HCT116 (cell line): ENCODE measurements at regions not wholly inside any gene's neighbourhood (a gene's known extent, or its start where the extent isn't known, plus 50 kb on each side); places are given as distances from the start of the nearest gene placed in this dataset.

Source experiments
- CTCF ChIP-seq, 3 experiments: fragments of 200-600 bp in 1 of 3; sonication (generic) in 1 of 3; IDR thresholded peaks in 2 of 3; conservative IDR thresholded peaks in 1 of 3; 2 replicates each; pipeline ENCODE4 v1.5.1; 2012 to 2017; ENCODE audit warnings: low read depth in 2 of 3, low read length in 2 of 3, antibody characterized with exemption in 1 of 3, borderline replicate concordance in 1 of 3, control low read depth in 1 of 3, mild to moderate bottlenecking in 1 of 3, mixed read lengths in 1 of 3, mixed run types in 1 of 3, moderate library complexity in 1 of 3; ENCODE audit not compliant: insufficient read depth in 1 of 3
- JUND ChIP-seq: IDR thresholded peaks from 2 replicates; pipeline ENCODE4 v1.6.1; 2012
- POLR2A ChIP-seq: IDR thresholded peaks from 2 replicates; pipeline ENCODE4 v1.7.0; 2011; ENCODE audit warnings: borderline replicate concordance; ENCODE audit not compliant: insufficient read depth, insufficient read length; ENCODE audit errors: extremely low read depth
- POLR2AphosphoS5 ChIP-seq: IDR thresholded peaks from 2 replicates; pipeline ENCODE4 v1.6.1; 2011; ENCODE audit warnings: mild to moderate bottlenecking, low read depth, low read length, moderate library complexity
- SP1 ChIP-seq: IDR thresholded peaks from 2 replicates; pipeline ENCODE4 v1.6.1; 2012; ENCODE audit warnings: low read depth
- SRF ChIP-seq: IDR thresholded peaks from 2 replicates; pipeline ENCODE4 v1.6.1; 2012; ENCODE audit warnings: low read depth
- YY1 ChIP-seq: IDR thresholded peaks from 2 replicates; pipeline ENCODE4 v1.6.1; 2011; ENCODE audit warnings: low read length, low read depth, moderate library complexity, mild to moderate bottlenecking; ENCODE audit not compliant: insufficient replicate concordance; ENCODE audit errors: extremely low read depth
- ZNF274 ChIP-seq: fragments of 200-500 bp; sonication (Bioruptor generic); IDR thresholded peaks from 2 replicates; pipeline ENCODE4 v1.6.1; 2014; ENCODE audit warnings: mild to moderate bottlenecking, low read depth, low read length, inconsistent platforms

GRCh38 chr4:14072506-14072905 lies 445.0 kb upstream of the BOD1L1 start:
- TF ChIP-seq YY1 = no peak
- TF ChIP-seq CTCF (IDR thresholded peaks at IDR 0.05 in 2 of 3, conservative IDR thresholded peaks at IDR 0.05 in 1 of 3; ENCODE audit: borderline replicate concordance in 1 of 3, insufficient read depth in 1 of 3, low read depth in 2 of 3, low read length in 2 of 3) = no peak
- TF ChIP-seq JUND = no peak
- TF ChIP-seq POLR2A = no peak
- TF ChIP-seq POLR2AphosphoS5 = no peak
- no peak for TF ChIP-seq SP1
- TF ChIP-seq ZNF274 = no peak
- no peak for TF ChIP-seq SRF
